ENCODE measurements at regions not wholly inside any gene's neighbourhood (a gene's known extent, or its start where the extent isn't known, plus 50 kb on each side); places are given as distances from the start of the nearest gene placed in this dataset.

GRCh38 chr2:145822892-145823534 is 1303.1 kb upstream of the ZEB2 start:
- Histone ChIP-seq H3K79me2 (replicated peaks; ENCODE audit: insufficient read depth) (no peaks in the 10 kb centered on the region), H3K27me3 (ENCODE audit: insufficient read depth) (no peaks in the 10 kb centered on the region), H4K20me1 (replicated peaks; ENCODE audit: insufficient read depth) (no peaks in the 10 kb centered on the region), H2AFZ (no peak overlapping the region), H3K27ac (ENCODE audit: low read depth) (no peak overlapping the region), H3K36me3 (ENCODE audit: insufficient read depth) (no peaks in the 10 kb centered on the region), H3K4me1 (ENCODE audit: insufficient read depth) (peaks cover 6% of the 10 kb centered on the region; the same call in 1 of the 2 replicates), H3K4me3 (no peak overlapping the region), H3F3A (replicated peaks; ENCODE audit: low read depth) (no peaks in the 10 kb centered on the region), H3K4me2 (no peak overlapping the region), H3K9me2 (ENCODE audit: insufficient read depth) (peaks cover 14% of the 10 kb centered on the region; the same call in 1 of the 2 replicates)
- H3K4me1 Mint-ChIP-seq: peaks cover 20% of the 10 kb centered on the region
- H3K9me3 Mint-ChIP-seq: no peaks in the 10 kb centered on the region; the same call in 2 of the 3 replicates
- TF ChIP-seq CREB1 (CRISPR knock-in tag; IDR thresholded peaks at IDR 0.05; ENCODE audit: low read depth): no peak
- TF ChIP-seq NANOG (IDR thresholded peaks at IDR 0.05; ENCODE audit: borderline replicate concordance): no peak
- no peak for TF ChIP-seq CTCF (conservative IDR thresholded peaks at IDR 0.05; ENCODE audit: low read depth in 2 of 2)
- no peak for TF ChIP-seq ETS1 (IDR thresholded peaks at IDR 0.05)
- no peak for TF ChIP-seq ZNF331 (CRISPR knock-in tag; IDR thresholded peaks at IDR 0.05; ENCODE audit: low read depth)
- TF ChIP-seq STAT1 (IDR thresholded peaks at IDR 0.05; ENCODE audit: unreplicated experiment): no peak
- TF ChIP-seq EZH2 (IDR thresholded peaks at IDR 0.05; ENCODE audit: low read depth, unreplicated experiment): no peak
- TF ChIP-seq ZNF462 (CRISPR knock-in tag; IDR thresholded peaks at IDR 0.05): no peak
- TF ChIP-seq EZH2phosphoT487 (IDR thresholded peaks at IDR 0.05; ENCODE audit: unreplicated experiment): no peak
- TF ChIP-seq ZNF114 (CRISPR knock-in tag; IDR thresholded peaks at IDR 0.05): no peak
- no peak for TF ChIP-seq REST (IDR thresholded peaks at IDR 0.05; ENCODE audit: unreplicated experiment)
- no peak for TF ChIP-seq JUNB (IDR thresholded peaks at IDR 0.05; ENCODE audit: unreplicated experiment)
- ATAC-seq: no peak
- H3K4me3 Mint-ChIP-seq: no peak overlapping the region
- DNase-seq (ENCODE audit: low spot score): no peak
- no peak overlapping the region for H3K27ac Mint-ChIP-seq
- H3K36me3 Mint-ChIP-seq (ENCODE audit: low read depth): no peaks in the 10 kb centered on the region
- peaks cover 2% of the 10 kb centered on the region for H3K27me3 Mint-ChIP-seq (ENCODE audit: insufficient read depth, low read depth, poor library complexity)

All from GM23338 (cell line).